GM23248 (cell line): ENCODE measurements at regions not wholly inside any gene's neighbourhood (a gene's known extent, or its start where the extent isn't known, plus 50 kb on each side); places are given as distances from the start of the nearest gene placed in this dataset.
"Not testable (repeated sequence)": the region's sequence is repeated elsewhere in the genome, so short reads cannot be mapped to it uniquely, and the experiment has no call there.

Source experiments
- EZH2 ChIP-seq: fragments of 200-600 bp; sonication (generic); IDR thresholded peaks from 2 replicates; pipeline ENCODE4 v1.6.1; 2018; ENCODE audit warnings: antibody characterized with exemption, mild to moderate bottlenecking; ENCODE audit not compliant: insufficient read depth, poor library complexity, severe bottlenecking
- EZH2phosphoT487 ChIP-seq: fragments of 200-600 bp; sonication (generic); IDR thresholded peaks from 2 replicates; pipeline ENCODE4 v1.6.1; 2018; ENCODE audit warnings: antibody characterized with exemption, moderate library complexity, mild to moderate bottlenecking, low read depth; ENCODE audit not compliant: insufficient read depth

DNA sequence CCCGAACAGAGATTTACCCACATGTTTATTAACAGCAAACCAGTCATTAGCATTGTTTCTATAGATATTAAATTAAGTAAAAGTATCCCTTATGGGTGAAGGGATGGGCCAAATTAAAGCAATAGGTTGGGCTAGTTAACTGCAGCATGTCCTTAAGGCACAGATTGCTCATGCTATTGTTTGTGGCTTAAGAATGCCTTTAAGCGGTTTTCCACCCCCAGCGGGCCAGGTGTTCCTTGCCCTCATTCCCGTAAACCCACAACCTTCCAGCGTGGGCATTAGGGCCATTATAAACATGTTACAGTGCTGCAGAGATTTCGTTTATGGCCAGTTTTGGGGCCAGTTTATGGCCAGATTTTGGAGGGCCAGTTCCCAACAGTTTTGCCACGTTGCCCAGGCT is 245.3 kb upstream of the PROK2 start:
- not testable (repeated sequence) for TF ChIP-seq EZH2, EZH2phosphoT487
